Glutamatergic neuron (in vitro differentiated cells): ENCODE measurements at regions not wholly inside any gene's neighbourhood (a gene's known extent, or its start where the extent isn't known, plus 50 kb on each side); places are given as distances from the start of the nearest gene placed in this dataset.

Experiments
- DNase-seq: peaks from one replicate; pipeline ENCODE4 v3.0.0; 2022
- H3K27ac Mint-ChIP-seq: one replicate; pipeline ENCODE4 v1.8.0; 2020; ENCODE audit warnings: mild to moderate bottlenecking, mixed read lengths, inconsistent platforms; ENCODE audit not compliant: unreplicated experiment
- H3K27me3 Mint-ChIP-seq: one replicate; pipeline ENCODE4 v1.8.0; 2020; ENCODE audit warnings: mild to moderate bottlenecking, moderate library complexity, mixed read lengths, inconsistent platforms; ENCODE audit not compliant: unreplicated experiment
- H3K36me3 Mint-ChIP-seq: one replicate; pipeline ENCODE4 v1.8.0; 2020; ENCODE audit warnings: mild to moderate bottlenecking, mixed read lengths, inconsistent platforms; ENCODE audit not compliant: unreplicated experiment
- H3K4me1 Mint-ChIP-seq: one replicate; pipeline ENCODE4 v1.8.0; 2020; ENCODE audit warnings: mild to moderate bottlenecking, low read depth, mixed read lengths, inconsistent platforms; ENCODE audit not compliant: unreplicated experiment
- H3K4me3 Mint-ChIP-seq: one replicate; pipeline ENCODE4 v1.8.0; 2020; ENCODE audit warnings: mild to moderate bottlenecking, mixed read lengths, inconsistent platforms; ENCODE audit not compliant: unreplicated experiment
- H3K9me3 Mint-ChIP-seq: one replicate; pipeline ENCODE4 v1.8.0; 2020; ENCODE audit warnings: mild to moderate bottlenecking, moderate library complexity, mixed read lengths, inconsistent platforms; ENCODE audit not compliant: unreplicated experiment
- CTCF ChIP-seq: fragments of 200-600 bp; sonication (generic); IDR thresholded peaks from one replicate; pipeline ENCODE4 v1.5.0; 2021; ENCODE audit not compliant: partially characterized antibody, unreplicated experiment

GRCh38 chr5:118447350-118447749 is 541.0 kb downstream of the DTWD2 start:
- H3K4me3 Mint-ChIP-seq, result no peak overlapping the region
- H3K4me1 Mint-ChIP-seq, result peaks cover 16% of the 10 kb centered on the region
- no peak for TF ChIP-seq CTCF
- no peaks in the 10 kb centered on the region for H3K27me3 Mint-ChIP-seq
- no peak overlapping the region for H3K27ac Mint-ChIP-seq
- H3K9me3 Mint-ChIP-seq, result no peaks in the 10 kb centered on the region
- no peaks in the 10 kb centered on the region for H3K36me3 Mint-ChIP-seq
- DNase-seq, result no peak

GRCh38 chr5:118441956-118442355 is 546.4 kb downstream of the DTWD2 start:
- Mint-ChIP-seq H3K27ac (no peak overlapping the region), H3K4me1 (peaks cover 4% of the 10 kb centered on the region), H3K27me3 (peaks cover 2% of the 10 kb centered on the region), H3K9me3 (no peaks in the 10 kb centered on the region), H3K4me3 (no peak overlapping the region), H3K36me3 (no peaks in the 10 kb centered on the region)
- no peak for TF ChIP-seq CTCF
- no peak for DNase-seq

- no peaks in the 10 kb centered on the region for H3K36me3 Mint-ChIP-seq
- H3K4me3 Mint-ChIP-seq, result no peak overlapping the region
These were observed 547.3 kb downstream of the DTWD2 start for GRCh38 chr5:118441034-118441433.

GRCh38 chr5:118440496-118440895 is 547.9 kb downstream of the DTWD2 start:
- peaks cover 4% of the 10 kb centered on the region for H3K4me1 Mint-ChIP-seq
- H3K27me3 Mint-ChIP-seq, result peaks cover 2% of the 10 kb centered on the region
- TF ChIP-seq CTCF, result no peak
- no peak for DNase-seq
- H3K36me3 Mint-ChIP-seq, result no peaks in the 10 kb centered on the region
- no peak overlapping the region for H3K4me3 Mint-ChIP-seq
- H3K9me3 Mint-ChIP-seq, result no peaks in the 10 kb centered on the region
- H3K27ac Mint-ChIP-seq, result no peak overlapping the region

More at GRCh38 chr5:118441034-118441433, 547.3 kb downstream of the DTWD2 start:
- Mint-ChIP-seq H3K27me3 (peaks cover 2% of the 10 kb centered on the region), H3K4me1 (peaks cover 4% of the 10 kb centered on the region), H3K27ac (no peak overlapping the region), H3K9me3 (no peaks in the 10 kb centered on the region)
- no peak for DNase-seq
- TF ChIP-seq CTCF, result no peak

- DNase-seq, result no peak
- Mint-ChIP-seq H3K4me3 (no peak overlapping the region), H3K27me3 (peaks cover 2% of the 10 kb centered on the region), H3K27ac (no peak overlapping the region), H3K36me3 (no peaks in the 10 kb centered on the region), H3K4me1 (peaks cover 4% of the 10 kb centered on the region), H3K9me3 (no peaks in the 10 kb centered on the region)
- TF ChIP-seq CTCF, result no peak
These were observed 548.5 kb downstream of the DTWD2 start for GRCh38 chr5:118439831-118440230.
